Liver (tissue), 3 donors: ENCODE measurements at regions not wholly inside any gene's neighbourhood (a gene's known extent, or its start where the extent isn't known, plus 50 kb on each side); places are given as distances from the start of the nearest gene placed in this dataset.

Experiments used
- ATF3 ChIP-seq: IDR thresholded peaks from 2 replicates; pipeline ENCODE4 v1.6.1; 2016; ENCODE audit warnings: antibody characterized with exemption
- EGR1 ChIP-seq, 2 donors: IDR thresholded peaks; 2 replicates each; pipeline ENCODE4 v1.6.1; 2016 to 2018; ENCODE audit warnings: antibody characterized with exemption in 2 of 2, low read depth in 2 of 2
- FOXA1 ChIP-seq: IDR thresholded peaks from 2 replicates; pipeline ENCODE4 v1.6.1; 2016; ENCODE audit warnings: antibody characterized with exemption
- GABPA ChIP-seq, 2 donors: IDR thresholded peaks in 1 of 2; conservative IDR thresholded peaks in 1 of 2; 2 replicates each; pipeline ENCODE4 v1.6.1; 2016; ENCODE audit warnings: antibody characterized with exemption in 2 of 2, mild to moderate bottlenecking in 1 of 2, moderate library complexity in 1 of 2
- JUND ChIP-seq, 2 donors: IDR thresholded peaks; 2 replicates each; pipeline ENCODE4 v1.6.1; 2016; ENCODE audit warnings: antibody characterized with exemption in 2 of 2
- NR2F2 ChIP-seq: IDR thresholded peaks from 2 replicates; pipeline ENCODE4 v1.6.1; 2016; ENCODE audit warnings: antibody characterized with exemption
- RAD21 ChIP-seq, 2 donors: IDR thresholded peaks; 2 replicates each; pipeline ENCODE4 v1.6.1; 2016; ENCODE audit warnings: antibody characterized with exemption in 2 of 2, mild to moderate bottlenecking in 2 of 2
- SP1 ChIP-seq: IDR thresholded peaks from 2 replicates; pipeline ENCODE4 v1.6.1; 2018; ENCODE audit warnings: antibody characterized with exemption, mild to moderate bottlenecking
- TAF1 ChIP-seq: conservative IDR thresholded peaks from 2 replicates; pipeline ENCODE4 v1.6.1; 2016; ENCODE audit warnings: antibody characterized with exemption, mild to moderate bottlenecking
- YY1 ChIP-seq: IDR thresholded peaks from 2 replicates; pipeline ENCODE4 v1.6.1; 2016; ENCODE audit warnings: antibody characterized with exemption, mild to moderate bottlenecking
- ZBTB33 ChIP-seq: IDR thresholded peaks from 2 replicates; pipeline ENCODE4 v1.6.1; 2016; ENCODE audit warnings: antibody characterized with exemption
- TF ChIP-seq, protein P1 (sequence below): fragments of 150-350 bp; IDR thresholded peaks from 2 replicates; pipeline ENCODE4 v1.5.1; 2017; ENCODE audit warnings: improper control_type of control experiment, low read depth, low read length; ENCODE audit not compliant: missing input control
- TF ChIP-seq, protein P2 (sequence below): IDR thresholded peaks from 2 replicates; pipeline ENCODE4 v1.6.1; 2016; ENCODE audit warnings: antibody characterized with exemption, mild to moderate bottlenecking
- TF ChIP-seq, protein P3 (sequence below): IDR thresholded peaks from 2 replicates; pipeline ENCODE4 v1.6.1; 2016; ENCODE audit warnings: antibody characterized with exemption
- donor health status: healthy.
- donor health status: healthy.

DNA sequence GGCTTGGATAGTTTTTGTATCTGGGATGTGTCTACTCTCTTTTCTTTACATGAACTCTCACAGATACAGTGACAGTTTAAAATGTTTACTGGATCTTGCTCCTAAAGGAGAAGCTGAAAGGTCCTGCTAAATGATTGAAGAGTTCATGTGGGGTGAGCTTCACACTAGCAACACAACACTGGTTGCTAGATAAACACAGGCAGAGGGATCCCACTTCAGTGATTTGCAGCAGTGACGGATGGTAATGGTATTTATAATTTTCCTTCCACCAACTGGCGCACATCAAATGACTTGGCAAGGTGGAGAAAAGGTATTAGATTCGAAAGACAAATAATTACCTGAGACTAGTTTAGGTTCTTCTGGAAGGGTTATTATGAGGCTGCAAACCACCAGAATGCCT, 270.2 kb downstream of the TBX15 start:
- TF ChIP-seq RAD21 (IDR thresholded peaks at IDR 0.05) (no peak), GABPA (IDR thresholded peaks at IDR 0.05 in 1 of 2, conservative IDR thresholded peaks at IDR 0.05 in 1 of 2) (no peak), EGR1 (IDR thresholded peaks at IDR 0.05; ENCODE audit: low read depth in 2 of 2) (no peak), TAF1 (no peak), FOXA1 (no peak), NR2F2 (no peak), SP1 (no peak), ATF3 (no peak), YY1 (no peak), JUND (IDR thresholded peaks at IDR 0.05) (no peak), ZBTB33 (no peak)
- TF ChIP-seq, protein P1, sequence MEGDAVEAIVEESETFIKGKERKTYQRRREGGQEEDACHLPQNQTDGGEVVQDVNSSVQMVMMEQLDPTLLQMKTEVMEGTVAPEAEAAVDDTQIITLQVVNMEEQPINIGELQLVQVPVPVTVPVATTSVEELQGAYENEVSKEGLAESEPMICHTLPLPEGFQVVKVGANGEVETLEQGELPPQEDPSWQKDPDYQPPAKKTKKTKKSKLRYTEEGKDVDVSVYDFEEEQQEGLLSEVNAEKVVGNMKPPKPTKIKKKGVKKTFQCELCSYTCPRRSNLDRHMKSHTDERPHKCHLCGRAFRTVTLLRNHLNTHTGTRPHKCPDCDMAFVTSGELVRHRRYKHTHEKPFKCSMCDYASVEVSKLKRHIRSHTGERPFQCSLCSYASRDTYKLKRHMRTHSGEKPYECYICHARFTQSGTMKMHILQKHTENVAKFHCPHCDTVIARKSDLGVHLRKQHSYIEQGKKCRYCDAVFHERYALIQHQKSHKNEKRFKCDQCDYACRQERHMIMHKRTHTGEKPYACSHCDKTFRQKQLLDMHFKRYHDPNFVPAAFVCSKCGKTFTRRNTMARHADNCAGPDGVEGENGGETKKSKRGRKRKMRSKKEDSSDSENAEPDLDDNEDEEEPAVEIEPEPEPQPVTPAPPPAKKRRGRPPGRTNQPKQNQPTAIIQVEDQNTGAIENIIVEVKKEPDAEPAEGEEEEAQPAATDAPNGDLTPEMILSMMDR, result no peak
- TF ChIP-seq, protein P2, sequence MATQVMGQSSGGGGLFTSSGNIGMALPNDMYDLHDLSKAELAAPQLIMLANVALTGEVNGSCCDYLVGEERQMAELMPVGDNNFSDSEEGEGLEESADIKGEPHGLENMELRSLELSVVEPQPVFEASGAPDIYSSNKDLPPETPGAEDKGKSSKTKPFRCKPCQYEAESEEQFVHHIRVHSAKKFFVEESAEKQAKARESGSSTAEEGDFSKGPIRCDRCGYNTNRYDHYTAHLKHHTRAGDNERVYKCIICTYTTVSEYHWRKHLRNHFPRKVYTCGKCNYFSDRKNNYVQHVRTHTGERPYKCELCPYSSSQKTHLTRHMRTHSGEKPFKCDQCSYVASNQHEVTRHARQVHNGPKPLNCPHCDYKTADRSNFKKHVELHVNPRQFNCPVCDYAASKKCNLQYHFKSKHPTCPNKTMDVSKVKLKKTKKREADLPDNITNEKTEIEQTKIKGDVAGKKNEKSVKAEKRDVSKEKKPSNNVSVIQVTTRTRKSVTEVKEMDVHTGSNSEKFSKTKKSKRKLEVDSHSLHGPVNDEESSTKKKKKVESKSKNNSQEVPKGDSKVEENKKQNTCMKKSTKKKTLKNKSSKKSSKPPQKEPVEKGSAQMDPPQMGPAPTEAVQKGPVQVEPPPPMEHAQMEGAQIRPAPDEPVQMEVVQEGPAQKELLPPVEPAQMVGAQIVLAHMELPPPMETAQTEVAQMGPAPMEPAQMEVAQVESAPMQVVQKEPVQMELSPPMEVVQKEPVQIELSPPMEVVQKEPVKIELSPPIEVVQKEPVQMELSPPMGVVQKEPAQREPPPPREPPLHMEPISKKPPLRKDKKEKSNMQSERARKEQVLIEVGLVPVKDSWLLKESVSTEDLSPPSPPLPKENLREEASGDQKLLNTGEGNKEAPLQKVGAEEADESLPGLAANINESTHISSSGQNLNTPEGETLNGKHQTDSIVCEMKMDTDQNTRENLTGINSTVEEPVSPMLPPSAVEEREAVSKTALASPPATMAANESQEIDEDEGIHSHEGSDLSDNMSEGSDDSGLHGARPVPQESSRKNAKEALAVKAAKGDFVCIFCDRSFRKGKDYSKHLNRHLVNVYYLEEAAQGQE, result no peak
- TF ChIP-seq, protein P3, sequence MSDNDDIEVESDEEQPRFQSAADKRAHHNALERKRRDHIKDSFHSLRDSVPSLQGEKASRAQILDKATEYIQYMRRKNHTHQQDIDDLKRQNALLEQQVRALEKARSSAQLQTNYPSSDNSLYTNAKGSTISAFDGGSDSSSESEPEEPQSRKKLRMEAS, result no peak
